Thymus (tissue), 11 donors: ENCODE measurements at regions not wholly inside any gene's neighbourhood (a gene's known extent, or its start where the extent isn't known, plus 50 kb on each side); places are given as distances from the start of the nearest gene placed in this dataset.

Experiments used
- DNase-seq, 9 donors: peaks; one replicate each; pipeline ENCODE4 v3.0.0-alpha.2; 2013; ENCODE audit warnings: low spot score in 9 of 9, low read depth in 6 of 9, missing footprints in 1 of 9
- H3K27ac ChIP-seq, 2 donors: one replicate each; pipeline ENCODE4 v1.5.1; 2013; ENCODE audit warnings: control low read depth in 1 of 2, low read depth in 1 of 2, low read length in 1 of 2, mild to moderate bottlenecking in 1 of 2, moderate library complexity in 1 of 2
- H3K27me3 ChIP-seq, 2 donors: one replicate each; pipeline ENCODE4 v1.5.1; 2013; ENCODE audit warnings: low read length in 1 of 2; ENCODE audit not compliant: control insufficient read depth in 2 of 2, insufficient read depth in 1 of 2
- H3K36me3 ChIP-seq, 2 donors: one replicate each; pipeline ENCODE4 v1.5.1; 2013; ENCODE audit warnings: low read length in 1 of 2, mild to moderate bottlenecking in 1 of 2, moderate library complexity in 1 of 2; ENCODE audit not compliant: control insufficient read depth in 2 of 2, insufficient read depth in 2 of 2
- H3K4me1 ChIP-seq, 2 donors: one replicate each; pipeline ENCODE4 v1.5.1; 2013; ENCODE audit warnings: low read length in 2 of 2; ENCODE audit not compliant: control insufficient read depth in 2 of 2, insufficient read depth in 2 of 2
- H3K4me3 ChIP-seq, 2 donors: one replicate each; pipeline ENCODE4 v1.5.1; 2013; ENCODE audit warnings: low read length in 2 of 2, control low read depth in 1 of 2, mild to moderate bottlenecking in 1 of 2
- H3K9me3 ChIP-seq, 2 donors: one replicate each; pipeline ENCODE4 v1.5.1; 2013; ENCODE audit warnings: low read length in 1 of 2, mild to moderate bottlenecking in 1 of 2; ENCODE audit not compliant: control insufficient read depth in 2 of 2, insufficient read depth in 1 of 2
- WGBS: extraction: QIAGEN DNeasy Blood & Tissue Kit; methylation state at CpG from one replicate; pipeline ENCODE4 v1.1.7; 2013; 5-methylcytosine and 5-hydroxymethylcytosine counted together
- donor health status: healthy.

DNA sequence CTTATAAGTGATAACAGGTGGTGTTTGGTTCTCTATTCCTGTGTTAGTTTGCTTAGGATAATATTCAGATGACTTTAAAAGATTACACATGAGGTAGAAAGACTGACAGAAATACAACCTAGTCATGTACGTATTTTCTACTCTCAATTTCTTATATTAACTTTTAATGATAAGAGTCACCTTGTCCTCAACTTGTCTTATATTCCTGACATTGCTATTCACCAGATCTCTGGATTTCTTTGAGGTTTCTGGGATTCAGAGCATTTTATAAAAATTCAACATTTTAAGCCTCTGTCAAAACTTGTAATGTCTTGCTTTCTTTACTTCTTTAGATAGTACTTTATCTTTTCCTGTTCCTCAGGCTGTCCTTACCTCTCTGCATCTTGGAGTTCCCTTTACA lies 234.2 kb downstream of the TBX15 start:
- Histone ChIP-seq H3K4me1 (no peaks in the 10 kb centered on the region), H3K27me3 (no peaks in the 10 kb centered on the region), H3K4me3 (no peak overlapping the region), H3K36me3 (no peaks in the 10 kb centered on the region), H3K9me3 (no peaks in the 10 kb centered on the region), H3K27ac (no peak overlapping the region)
- 46% methylated on average over 1 of the region's 1 CpG for WGBS
- no peak for DNase-seq

DNA sequence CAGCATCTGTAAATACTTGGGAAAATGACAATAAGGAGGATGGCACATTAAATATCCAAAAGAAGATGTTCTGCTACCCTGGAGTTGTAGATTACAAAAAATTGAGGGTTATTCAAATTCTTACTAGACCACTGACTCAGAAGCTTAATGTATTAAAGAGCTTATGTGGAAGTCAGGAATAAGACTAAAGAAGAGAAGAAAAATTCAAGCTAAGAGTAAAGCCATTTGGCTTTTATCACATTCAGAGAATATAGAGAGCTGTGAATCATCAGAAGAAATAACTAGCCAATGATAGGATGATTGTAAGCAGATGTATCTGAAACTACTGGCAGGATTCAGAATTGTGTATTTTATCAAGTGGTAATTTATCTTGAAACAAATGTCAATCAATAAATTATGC lies 237.0 kb downstream of the TBX15 start:
- Histone ChIP-seq H3K4me3 (no peak overlapping the region), H3K4me1 (no peaks in the 10 kb centered on the region), H3K36me3 (no peaks in the 10 kb centered on the region), H3K9me3 (no peaks in the 10 kb centered on the region), H3K27ac (no peak overlapping the region), H3K27me3 (no peaks in the 10 kb centered on the region)
- no peak for DNase-seq

DNA sequence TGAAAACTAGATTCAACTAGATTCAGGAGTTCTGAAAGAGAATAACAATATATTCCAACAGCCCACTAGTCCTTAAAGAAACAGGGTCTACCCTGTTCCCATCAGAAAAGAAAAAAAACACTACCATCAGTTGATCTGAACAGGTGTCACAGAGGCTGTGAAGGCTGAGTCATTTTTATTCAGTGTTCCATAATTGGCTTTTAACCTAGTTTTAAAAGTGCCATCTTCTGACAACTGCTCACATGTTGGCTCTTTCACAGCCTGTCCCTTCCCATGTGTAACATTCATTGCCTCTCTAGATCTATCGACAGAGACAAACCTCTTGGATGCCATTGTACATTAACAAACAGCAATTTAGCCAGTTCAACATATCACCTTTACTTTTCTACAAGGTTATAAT lies 243.7 kb downstream of the TBX15 start:
- Histone ChIP-seq H3K27me3 (no peaks in the 10 kb centered on the region), H3K9me3 (no peaks in the 10 kb centered on the region), H3K36me3 (no peaks in the 10 kb centered on the region), H3K27ac (no peak overlapping the region), H3K4me3 (no peak overlapping the region), H3K4me1 (no peaks in the 10 kb centered on the region)
- 90% methylated on average over 1 of the region's 1 CpG for WGBS
- no peak for DNase-seq

DNA sequence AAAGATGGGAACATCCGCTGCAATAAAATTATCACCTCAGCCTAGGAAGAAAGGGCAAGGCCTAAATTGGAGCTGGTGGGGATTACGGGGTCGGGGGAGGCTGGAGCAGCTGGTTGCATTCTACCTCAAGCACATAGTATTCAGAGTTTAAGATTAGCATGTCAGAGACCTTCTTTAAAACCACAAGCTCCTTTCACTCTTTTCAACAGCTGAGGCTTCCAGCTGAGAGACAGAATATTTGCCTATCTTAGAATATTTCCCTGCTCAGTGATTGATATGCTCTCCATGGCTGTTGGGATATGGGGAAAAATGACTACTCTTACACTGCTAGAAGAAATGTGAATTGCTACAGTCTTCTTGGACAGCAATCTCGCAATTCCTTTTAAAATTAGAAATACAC lies 248.6 kb downstream of the TBX15 start:
- no peak overlapping the region for H3K27ac ChIP-seq
- DNase-seq: no peak
- WGBS: 65% methylated on average over 4 of the region's 4 CpGs

DNA sequence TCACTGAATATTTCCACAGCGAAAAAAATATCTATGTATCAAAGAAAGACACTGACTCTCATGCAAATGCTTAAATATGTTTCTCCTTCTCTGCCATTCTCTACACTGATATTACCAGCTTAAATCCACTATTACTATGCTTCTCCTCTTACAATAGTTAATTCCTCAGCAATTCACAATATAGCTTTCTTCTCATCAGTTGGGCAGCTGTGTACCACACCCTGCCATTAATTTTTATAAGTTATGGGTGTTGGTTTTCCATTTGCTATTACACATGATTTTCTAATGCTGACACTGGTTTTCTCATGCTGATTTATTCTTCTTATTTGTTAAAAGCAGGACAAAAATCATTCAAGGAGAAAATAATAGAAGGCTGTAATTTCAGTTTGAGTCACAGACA lies 251.8 kb downstream of the TBX15 start:
- 96% methylated on average over 1 of the region's 1 CpG for WGBS
- Histone ChIP-seq H3K9me3 (peaks cover 0 to 1% of the 10 kb centered on the region in 2 donors), H3K4me1 (no peaks in the 10 kb centered on the region), H3K27me3 (no peaks in the 10 kb centered on the region), H3K4me3 (no peak overlapping the region), H3K36me3 (no peaks in the 10 kb centered on the region), H3K27ac (no peak overlapping the region)
- DNase-seq: no peak

More for the DNA sequence above, 248.6 kb downstream of the TBX15 start:
- H3K4me1 ChIP-seq: no peaks in the 10 kb centered on the region
- H3K9me3 ChIP-seq: peaks cover 0 to 1% of the 10 kb centered on the region in 2 donors
- no peaks in the 10 kb centered on the region for H3K27me3 ChIP-seq
- no peaks in the 10 kb centered on the region for H3K36me3 ChIP-seq
- H3K4me3 ChIP-seq: no peak overlapping the region

DNA sequence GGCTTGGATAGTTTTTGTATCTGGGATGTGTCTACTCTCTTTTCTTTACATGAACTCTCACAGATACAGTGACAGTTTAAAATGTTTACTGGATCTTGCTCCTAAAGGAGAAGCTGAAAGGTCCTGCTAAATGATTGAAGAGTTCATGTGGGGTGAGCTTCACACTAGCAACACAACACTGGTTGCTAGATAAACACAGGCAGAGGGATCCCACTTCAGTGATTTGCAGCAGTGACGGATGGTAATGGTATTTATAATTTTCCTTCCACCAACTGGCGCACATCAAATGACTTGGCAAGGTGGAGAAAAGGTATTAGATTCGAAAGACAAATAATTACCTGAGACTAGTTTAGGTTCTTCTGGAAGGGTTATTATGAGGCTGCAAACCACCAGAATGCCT lies 270.2 kb downstream of the TBX15 start:
- Histone ChIP-seq H3K27me3 (no peaks in the 10 kb centered on the region), H3K9me3 (no peaks in the 10 kb centered on the region), H3K27ac (no peak overlapping the region), H3K36me3 (no peaks in the 10 kb centered on the region), H3K4me3 (no peak overlapping the region), H3K4me1 (no peaks in the 10 kb centered on the region)
- WGBS: 90% methylated on average over 3 of the region's 3 CpGs
- DNase-seq: no peak

DNA sequence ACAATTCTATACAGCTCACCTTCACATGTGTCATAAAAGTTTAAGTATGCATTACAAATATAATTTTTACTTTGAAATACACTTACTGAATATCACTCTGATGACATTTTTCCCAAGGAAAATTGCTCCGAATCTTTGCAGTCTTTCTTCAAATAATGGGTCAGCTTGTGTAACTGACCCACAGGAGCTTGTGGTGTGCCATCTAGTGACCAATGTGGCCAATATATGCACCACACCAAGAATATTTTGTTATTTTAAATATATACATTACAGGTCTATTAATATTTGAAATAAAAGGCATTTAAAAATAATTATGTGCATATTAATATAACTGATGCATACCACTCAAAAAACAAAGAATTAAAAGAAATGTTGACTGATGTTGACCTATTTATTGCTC lies 271.4 kb downstream of the TBX15 start:
- no peaks in the 10 kb centered on the region for H3K4me1 ChIP-seq
- no peaks in the 10 kb centered on the region for H3K9me3 ChIP-seq
- 92% methylated on average over 1 of the region's 1 CpG for WGBS
- no peaks in the 10 kb centered on the region for H3K36me3 ChIP-seq
- H3K4me3 ChIP-seq: no peak overlapping the region
- no peaks in the 10 kb centered on the region for H3K27me3 ChIP-seq
- H3K27ac ChIP-seq: no peak overlapping the region
- no peak for DNase-seq

DNA sequence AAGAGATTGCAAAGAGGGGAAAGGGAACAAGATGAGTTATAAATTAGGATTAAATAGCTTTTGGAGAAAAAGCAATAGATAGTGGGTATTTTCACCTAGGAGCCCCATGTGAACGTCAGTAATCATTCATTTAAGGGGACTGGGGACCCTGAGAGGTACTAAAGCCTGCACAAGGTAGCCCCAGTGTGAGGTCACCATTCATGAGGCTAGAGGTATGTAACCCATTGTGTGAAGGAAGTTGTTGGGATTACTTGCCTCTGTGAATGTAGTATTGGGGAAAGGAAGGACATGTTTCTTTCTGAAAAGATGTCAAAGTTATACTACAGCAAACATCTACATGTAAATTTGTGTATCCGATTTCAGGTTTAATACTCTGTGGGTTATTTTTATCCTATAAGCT lies 276.8 kb downstream of the TBX15 start:
- no peak for DNase-seq
- H3K27ac ChIP-seq: no peak overlapping the region
- 69% methylated on average over 2 of the region's 2 CpGs for WGBS
- H3K36me3 ChIP-seq: no peaks in the 10 kb centered on the region
- no peak overlapping the region for H3K4me3 ChIP-seq
- no peaks in the 10 kb centered on the region for H3K27me3 ChIP-seq
- no peaks in the 10 kb centered on the region for H3K4me1 ChIP-seq
- H3K9me3 ChIP-seq: no peaks in the 10 kb centered on the region

DNA sequence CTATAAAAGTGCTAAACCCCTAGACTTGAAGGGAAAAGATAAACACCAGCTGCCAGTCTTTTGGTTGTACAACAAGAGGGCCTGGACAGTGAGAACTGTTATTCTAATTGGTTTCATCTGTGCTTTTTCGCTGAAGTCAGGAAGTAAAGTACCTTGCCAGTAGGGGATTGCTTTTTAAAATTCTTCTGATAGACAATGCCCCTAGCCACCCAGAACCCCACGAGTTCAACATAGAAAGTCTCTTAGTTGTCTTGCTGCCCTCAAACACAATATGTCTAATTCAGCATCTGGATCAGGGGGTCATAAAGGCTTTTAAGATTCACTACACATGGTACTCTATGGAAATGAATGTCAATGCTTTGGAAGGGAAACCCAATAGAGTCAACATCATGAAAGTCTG lies 289.2 kb downstream of the TBX15 start:
- WGBS: 73% methylated on average over 2 of the region's 2 CpGs
- no peaks in the 10 kb centered on the region for H3K4me1 ChIP-seq
- no peaks in the 10 kb centered on the region for H3K27me3 ChIP-seq
- H3K9me3 ChIP-seq: no peaks in the 10 kb centered on the region
- no peak for DNase-seq
- no peak overlapping the region for H3K4me3 ChIP-seq
- no peaks in the 10 kb centered on the region for H3K36me3 ChIP-seq
- H3K27ac ChIP-seq: no peak overlapping the region

DNA sequence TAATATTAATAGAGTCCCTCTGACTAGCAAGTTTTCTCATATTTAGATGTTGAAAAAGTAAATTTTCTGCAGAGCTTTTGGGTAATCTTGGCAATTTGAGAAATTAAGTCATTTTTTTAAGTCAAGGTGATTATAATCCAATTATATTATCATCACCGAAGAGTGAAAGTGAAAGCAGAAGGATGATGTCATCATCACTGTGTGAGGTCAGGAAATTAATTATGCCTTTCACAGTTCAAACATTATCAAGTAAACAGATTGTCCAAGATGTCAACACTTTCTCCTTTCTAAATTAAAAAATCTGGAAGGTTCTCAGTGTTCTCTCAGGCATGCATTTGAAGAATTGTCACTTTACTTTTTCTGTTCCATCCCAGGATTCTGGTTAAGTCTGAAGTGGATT lies 296.0 kb downstream of the TBX15 start:
- H3K27me3 ChIP-seq: no peaks in the 10 kb centered on the region
- H3K27ac ChIP-seq: no peak overlapping the region
- no peaks in the 10 kb centered on the region for H3K36me3 ChIP-seq
- 92% methylated on average over 1 of the region's 1 CpG for WGBS
- H3K4me3 ChIP-seq: no peak overlapping the region
- H3K9me3 ChIP-seq: no peaks in the 10 kb centered on the region
- no peaks in the 10 kb centered on the region for H3K4me1 ChIP-seq
- no peak for DNase-seq
